A172 (cell line): ENCODE measurements at regions not wholly inside any gene's neighbourhood (a gene's known extent, or its start where the extent isn't known, plus 50 kb on each side); places are given as distances from the start of the nearest gene placed in this dataset.

Source experiments
- DNase-seq: peaks from one replicate; pipeline ENCODE4 v3.0.0-alpha.2; 2015; ENCODE audit warnings: low spot score

DNA sequence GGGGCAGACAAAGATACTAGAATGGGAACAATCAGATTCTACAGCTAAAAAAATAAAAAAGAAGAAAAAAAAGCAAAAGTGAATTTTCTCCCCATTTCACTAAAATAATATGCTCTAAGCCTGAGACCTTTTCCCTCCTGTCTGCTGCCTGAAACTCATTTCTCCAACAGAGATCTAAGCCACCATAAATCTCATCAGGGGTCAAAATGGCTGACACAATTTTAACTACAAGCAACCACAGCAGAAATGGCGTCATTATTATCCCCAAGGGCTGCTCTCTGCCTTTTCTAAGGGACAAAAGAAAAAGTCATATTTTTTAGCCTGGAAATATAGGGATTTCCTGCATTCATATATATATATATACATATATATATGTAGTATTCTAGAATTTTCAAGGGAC lies 183.7 kb upstream of the CAMK1G start:
- no peak for DNase-seq

DNA sequence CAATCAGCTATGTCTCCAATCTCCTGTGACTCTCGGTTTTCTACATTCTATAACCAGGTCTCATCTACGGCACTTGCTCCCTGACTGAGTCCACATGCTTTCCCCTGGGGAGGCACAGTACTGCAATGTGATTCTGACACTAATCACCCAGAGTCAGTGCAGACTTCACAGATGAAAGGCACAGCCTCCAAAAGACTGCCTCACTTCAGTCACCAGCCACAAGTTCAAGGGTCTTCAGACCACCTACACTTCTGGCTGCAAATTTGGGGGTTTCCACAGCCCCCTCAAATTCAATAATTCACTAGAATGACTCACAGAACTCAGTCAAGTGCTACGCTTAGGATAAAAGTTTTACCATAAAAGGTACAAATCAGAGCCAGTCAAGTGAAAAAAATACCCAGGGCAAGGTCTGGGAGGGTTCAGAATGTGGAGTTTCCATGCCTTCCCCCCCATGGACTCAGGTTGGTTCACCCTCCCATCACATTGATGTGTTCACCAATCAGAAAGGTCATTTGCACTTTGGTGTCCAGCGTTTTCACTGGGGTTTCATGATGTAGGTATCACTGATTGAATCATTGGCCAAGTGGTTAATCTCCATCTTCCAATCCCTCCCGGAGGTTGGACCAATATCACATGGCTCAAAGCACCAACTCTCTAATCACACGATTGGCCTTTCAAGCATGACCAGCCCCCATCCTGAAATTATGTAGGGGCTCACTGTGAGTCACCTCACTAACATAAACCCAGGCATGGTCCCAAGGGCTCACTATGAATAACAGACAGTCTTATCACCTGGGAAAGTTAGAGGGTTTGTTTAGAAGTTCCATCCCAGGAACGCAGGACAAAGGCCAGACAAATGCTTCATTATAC lies 182.9 kb upstream of the CAMK1G start:
- no peak for DNase-seq

DNA sequence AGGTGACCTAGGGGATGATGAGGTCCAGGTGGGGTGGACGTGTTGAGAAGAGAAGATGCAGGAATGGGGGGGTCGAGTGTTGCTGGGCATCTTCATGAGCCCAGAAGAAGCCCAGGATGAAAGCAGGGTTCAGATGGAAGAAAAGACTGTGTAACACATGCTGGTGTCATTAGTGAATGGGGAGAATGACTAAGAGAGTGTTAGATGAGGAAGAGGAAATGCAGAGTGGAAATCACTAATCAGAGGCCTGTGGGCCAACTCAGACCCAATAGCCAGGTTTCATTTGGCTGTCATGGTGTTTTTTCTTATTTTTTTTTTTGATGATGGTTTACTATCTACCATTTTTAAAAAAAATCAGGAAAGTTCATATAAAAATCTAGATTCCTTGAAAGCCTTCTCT lies 180.8 kb upstream of the CAMK1G start:
- no peak for DNase-seq

DNA sequence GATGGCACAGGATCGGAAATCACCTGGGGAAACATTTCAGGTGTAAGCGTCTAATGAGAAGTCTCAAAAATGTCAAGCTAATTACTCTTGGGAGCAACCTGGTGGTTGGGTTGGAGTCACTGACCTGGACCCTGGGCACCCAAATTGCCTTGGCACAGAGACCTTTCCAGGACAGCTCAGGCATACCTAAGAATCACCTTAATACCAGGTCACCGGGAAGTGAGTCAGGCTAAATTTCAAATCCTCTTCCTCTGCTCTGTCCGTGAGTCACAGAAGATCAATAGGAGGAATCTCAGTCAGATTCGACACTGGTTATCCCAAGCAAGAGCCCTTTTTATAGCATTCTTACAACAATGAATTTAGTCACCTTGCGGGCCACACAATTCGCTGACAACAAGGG lies 179.6 kb upstream of the CAMK1G start:
- DNase-seq, result no peak

DNA sequence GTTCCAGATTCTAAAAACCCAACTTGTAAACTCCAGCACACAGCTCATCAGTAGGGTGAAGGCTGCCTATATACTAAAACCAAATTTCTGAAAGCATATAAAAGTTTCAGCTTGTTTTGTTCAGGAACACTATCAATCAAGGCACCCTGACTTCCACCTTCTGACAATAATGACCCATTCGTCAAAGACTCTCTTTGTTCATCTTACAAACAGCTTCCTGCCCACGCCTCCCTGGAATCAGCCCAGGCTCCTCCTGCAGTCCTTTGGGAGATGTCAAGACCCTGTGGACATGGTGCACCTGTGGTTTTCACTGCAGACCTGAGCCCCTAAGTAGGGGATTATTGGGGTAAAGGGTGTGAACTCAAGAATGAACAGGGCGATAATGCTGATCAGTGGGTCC lies 178.9 kb upstream of the CAMK1G start:
- peak; percentile 75 for DNase-seq

DNA sequence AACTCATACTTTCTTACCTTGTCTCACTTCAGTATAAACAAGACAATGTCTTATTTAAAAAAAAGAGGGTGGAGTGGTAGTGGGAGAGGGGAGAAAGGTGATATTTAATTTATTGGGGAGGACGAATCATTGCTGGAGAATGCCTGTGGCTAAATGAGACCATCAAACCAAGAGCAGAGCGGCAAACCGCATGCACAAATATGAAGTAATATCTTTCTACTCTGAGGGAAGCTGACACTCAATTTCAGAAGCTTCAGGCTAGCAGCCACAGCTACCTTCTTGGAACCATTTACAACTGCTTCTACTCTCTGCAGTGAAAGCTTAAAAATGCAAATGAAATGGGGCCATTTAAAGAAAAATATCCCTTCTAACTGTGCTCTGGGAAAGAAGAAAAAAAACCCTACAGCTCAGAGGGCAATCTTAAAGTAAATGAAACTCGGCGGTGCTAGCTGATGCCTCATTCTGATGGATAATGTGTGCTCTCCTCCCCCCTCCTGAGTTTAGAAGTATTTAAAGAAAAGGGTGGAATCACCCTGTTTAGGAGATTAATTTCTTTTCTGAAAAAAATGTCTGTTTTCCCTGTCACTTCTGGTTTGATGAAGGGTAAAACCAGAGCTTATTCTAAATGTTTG lies 178.2 kb upstream of the CAMK1G start:
- DNase-seq, result peak; percentile 86

DNA sequence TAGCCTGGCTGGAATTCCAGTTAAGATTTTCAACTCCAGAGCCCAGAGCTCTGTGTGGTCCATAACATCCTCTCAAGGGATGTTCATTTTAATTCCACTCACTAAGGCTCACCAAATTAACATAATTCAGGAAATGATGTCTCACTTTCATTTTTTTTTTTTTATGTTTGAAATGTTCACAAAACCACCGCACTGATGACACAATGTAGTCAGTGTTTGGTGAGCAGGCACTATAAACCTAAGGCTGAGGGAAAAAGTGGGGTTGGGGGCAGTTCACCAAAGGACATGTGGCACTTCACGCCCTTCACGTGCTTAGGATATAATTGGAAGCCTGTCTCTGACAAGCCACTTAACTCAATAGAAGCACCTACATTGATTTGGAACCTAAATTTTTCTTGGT lies 177.3 kb upstream of the CAMK1G start:
- DNase-seq, result no peak

DNA sequence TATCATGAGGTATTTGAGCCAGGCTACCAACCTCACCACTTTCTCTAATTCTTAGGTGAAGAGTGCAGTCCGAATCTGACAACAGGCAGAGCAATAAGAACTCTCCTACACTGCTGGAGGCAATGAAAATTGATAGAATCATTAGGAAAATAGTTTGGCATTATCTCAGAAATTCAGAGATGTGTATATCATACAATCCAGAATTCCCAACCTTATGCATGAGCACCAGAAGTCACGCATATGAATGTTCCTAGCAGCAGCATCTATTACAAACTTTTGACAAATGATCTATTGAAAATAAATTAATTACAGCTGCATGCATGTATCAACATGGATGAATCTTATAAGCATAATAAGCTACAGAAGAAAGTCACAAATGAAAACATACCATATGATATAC lies 176.9 kb upstream of the CAMK1G start:
- DNase-seq, result no peak

DNA sequence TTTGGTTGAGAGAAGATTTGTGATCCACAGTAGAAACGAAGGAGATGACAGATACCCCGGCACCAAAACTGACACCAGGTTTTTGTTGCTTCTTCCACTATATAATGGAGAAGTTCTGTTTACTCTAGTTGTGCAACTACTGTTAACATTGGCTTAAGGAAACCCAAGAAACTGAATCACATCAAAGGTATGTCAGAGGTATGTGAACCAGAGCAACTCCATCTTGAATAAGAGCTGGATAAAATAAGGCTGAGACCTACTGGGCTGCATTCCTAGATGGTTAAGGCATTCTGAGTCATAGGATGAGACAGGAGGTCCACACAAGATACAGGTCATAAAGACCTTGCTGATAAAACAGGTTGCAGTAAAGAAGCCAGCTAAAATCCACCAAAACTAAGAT lies 173.7 kb upstream of the CAMK1G start:
- DNase-seq, result peak; percentile 88

DNA sequence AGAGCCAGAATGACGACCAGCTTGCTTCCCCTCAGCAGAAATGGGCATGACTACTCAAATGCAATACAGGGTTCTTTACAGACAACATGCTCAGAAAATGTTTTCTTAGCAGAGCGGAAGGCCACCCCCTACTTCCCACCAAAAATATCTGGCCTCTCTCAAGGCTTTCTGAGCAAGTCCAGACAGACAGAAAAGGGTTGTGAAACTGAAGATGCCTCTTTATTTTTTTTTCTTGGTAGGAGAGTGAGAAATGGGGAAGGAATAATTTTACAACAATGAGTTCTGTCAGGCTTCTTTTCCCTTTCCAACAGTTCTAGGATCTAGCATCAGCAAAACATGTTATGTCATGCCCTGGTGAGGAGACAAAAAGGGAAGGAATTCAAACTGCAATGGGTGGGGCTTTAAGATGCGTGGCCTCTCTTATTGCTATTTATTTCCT lies 172.0 kb upstream of the CAMK1G start:
- DNase-seq, result peak; percentile 57

DNA sequence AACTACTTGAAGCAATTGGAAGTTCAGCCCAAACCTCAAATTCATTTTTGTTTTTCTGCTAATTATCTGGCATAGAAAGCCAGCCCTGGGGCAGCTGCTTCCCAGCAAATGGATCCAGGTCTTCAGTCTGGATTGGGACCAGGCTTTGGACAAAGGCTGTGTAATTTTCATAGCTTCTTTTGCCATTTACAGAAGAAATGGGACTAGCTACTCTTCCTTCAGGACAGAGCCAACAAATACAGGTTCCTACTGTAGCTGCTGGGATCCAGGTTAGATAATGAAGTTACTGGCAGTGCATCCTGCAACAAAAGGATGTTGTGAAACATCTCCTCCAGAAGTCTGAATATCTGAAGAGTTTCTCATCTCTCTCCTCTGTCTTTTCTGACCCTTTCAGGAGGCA lies 171.5 kb upstream of the CAMK1G start:
- DNase-seq, result no peak

DNA sequence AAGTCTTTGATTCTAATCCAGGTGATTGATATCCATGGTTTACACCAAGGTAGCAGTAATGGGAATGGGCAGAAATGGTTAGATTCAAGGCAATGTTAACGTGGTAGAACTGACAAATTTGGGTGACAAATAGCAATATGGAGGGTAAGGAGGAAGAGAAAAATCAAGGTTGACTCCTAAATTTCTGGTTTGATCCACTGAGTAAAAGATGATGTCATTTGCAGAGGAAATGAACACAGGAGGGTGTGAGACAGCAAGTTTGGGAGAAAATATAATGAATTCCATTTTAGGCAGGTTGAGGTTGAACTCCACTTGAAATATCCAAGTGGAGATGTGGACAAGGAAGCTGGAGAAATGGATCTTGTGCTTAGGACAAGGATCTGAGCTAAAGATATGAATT lies 170.9 kb upstream of the CAMK1G start:
- DNase-seq, result no peak

DNA sequence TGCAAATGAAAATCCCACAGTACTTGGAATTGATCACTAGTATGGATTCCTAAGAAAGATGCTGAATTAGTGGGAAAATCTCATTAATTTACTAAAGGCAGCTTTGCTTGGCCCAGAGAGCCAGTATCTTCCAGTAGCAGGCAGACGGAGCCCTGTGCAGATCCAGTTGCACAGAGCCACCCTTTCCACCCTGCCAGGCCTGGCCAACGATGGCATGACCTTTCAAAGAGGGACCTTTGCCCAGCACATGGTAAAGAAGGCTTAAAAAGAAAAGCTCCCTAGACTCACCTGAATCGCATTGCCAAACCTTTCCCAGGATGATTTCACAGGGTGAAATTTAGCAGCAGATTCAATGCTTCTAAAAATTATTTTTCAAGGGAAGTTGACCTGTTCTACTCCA lies 170.5 kb upstream of the CAMK1G start:
- no peak for DNase-seq

DNA sequence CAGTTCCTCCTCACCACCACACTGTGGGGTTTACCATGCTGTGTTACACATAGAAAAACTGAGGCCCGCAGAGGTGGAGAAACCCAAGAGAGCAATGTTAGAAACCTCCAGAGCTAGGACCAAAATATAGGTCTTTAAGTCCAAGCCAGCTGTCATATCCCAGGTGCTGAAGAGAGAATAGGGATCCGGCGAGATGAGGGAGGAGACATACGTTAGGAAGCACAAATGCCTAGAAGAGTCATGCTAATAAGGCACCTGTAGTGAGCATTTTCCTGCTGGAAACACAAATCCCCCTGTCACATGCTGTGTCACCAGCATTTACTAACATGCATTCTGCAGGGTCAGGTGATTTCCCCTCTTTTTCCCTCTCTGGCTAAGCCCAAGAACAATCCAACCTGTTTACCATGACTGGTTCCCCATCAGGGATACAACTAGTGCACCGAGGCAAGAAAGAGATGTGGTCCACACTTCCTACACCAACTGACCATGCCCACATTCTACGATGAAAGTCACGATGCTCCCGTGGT lies 168.6 kb upstream of the CAMK1G start:
- DNase-seq, result no peak

DNA sequence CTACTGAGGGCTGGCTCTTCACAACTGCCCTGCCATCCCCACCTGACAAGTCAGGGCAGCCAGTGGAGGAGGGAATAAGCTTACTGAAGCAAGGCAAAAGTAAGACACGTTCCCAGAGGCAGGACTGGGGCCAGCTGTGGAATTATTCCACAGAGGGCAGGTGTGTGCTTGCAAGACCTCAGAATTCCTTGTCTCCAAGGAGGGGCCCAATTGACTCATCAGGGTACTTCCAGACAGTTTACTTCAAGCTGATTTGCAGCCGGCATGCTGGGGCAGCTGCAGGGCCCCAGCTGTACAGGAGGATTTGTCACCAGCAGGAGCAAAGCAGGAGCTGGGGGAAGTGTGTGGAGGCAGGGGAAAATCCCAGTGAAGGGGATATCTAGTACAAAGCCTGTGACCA lies 167.5 kb upstream of the CAMK1G start:
- DNase-seq, result peak; percentile 93

DNA sequence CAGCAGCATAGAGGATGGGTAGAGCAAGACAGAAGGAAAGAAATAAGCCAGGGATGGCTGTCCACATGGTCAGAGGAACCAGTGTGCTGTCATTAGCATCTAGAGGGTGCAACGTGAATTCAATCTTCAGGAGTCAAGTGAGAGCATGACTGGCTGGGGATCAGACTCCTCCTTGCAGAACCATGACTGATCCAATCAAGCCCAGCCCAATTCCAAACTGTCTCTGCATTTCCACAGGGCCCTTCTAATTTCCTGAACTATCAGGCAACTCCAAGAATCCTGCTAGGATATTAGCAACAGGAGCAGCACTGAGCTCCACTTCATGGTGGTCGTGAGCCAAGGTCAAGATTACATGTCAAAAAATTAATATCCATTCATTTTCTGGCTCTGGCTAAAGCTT lies 166.8 kb upstream of the CAMK1G start:
- DNase-seq, result no peak

DNA sequence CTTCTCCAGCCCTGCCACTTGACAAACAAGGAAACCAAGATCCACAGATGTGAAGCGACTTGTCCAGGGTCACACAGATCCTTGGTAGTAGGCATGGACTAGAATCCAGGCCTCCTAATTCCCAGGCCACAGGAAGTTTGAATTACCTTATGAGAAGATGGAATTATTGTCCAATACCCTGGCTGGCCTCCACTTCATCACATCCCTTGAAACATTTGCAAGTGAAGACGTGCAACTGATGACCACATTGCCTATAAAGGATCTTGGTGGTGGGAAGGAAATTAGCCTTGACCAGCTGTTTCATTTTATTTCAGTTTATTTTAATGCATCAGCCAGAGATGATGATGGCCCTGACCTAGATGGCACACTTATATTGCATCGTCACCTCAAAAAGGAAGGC lies 165.8 kb upstream of the CAMK1G start:
- no peak for DNase-seq

DNA sequence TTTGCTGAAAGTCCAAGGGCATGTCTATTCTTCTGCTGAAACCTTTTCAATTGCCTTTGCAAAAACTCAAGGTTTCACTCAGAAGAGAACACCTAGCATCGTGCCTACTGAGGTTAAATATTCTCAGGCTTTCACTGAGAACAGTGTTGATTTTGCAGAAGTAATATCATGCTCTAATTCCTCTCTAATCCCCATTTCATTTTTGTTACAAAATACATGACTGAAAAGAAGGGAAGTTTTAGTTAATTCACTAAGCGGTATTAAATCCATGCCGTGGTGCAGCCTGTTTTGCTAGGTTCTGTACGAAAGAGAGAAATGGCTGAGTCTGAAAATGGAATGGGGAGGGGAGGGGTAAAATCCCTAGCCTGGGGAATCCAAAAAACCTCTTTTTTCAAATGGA lies 163.2 kb upstream of the CAMK1G start:
- DNase-seq, result no peak

DNA sequence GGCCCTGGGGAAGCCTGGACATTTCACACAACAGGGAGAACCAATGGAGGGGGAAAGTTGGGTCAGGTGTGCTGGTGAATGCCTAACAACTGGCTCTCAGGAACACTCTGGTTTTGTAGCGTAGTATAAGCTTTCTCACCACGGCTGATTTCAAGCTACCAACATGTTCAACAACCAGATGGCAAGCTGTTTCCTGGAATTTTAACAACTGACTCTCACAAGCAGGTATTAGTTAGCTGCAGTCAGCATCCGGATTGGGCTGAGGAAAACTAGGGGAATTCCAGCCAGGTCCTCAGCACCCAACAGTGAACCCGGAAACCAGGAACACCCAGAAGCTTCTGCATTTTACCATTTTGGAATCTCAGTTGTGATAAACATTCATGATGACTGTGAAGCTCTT lies 162.3 kb upstream of the CAMK1G start:
- peak; percentile 87 for DNase-seq

DNA sequence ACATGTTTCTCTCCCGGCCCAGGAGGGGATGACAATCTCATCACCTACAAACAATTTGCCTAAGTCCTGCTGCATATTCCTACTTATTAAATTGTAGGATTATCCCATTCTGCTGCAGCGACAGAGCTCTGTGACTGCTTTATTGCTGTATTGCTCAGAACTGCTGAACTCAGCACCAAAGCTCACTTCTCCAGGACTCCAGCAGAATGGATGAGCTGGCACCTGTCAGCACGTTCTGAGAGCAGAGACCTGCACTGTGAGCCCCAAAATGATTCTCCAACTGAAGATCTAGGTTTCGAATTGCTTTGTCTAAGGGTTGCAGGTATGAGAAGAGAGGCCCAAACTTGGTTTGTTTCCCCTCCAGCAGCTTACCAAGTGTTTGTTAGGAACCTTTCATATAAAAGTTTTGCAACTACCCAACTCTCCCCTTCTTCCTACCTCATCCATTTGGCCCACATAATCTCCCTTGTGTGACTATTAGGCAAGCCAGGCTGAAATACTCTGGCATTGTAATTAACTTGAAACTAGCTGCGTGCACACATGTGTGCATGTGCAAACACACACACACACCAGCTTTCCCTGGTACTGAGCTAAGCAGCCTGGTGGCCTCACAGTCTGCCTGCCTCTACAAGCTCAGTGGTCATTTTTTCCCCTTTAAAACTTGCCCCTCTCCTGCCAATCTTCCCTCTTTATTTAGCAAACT lies 161.4 kb upstream of the CAMK1G start:
- DNase-seq, result no peak

DNA sequence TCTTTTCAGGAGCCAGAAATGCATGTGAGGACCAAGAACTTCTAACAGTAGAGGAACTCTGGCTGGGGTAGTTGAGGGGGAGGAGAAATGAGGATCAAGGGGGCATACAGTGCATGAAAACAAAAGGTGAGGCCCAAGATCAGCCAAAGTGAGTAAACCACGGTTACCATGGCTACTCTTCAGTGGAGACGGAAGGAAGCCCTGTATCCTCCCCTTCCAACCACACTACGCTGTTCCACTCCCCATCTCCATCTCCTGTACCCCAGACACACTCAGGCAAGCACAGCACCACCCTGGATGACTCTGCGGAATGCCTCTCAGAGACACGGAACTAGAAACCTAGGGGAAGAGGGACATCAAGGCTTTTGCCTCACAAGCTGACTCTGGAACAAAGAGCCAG lies 157.6 kb upstream of the CAMK1G start:
- no peak for DNase-seq

DNA sequence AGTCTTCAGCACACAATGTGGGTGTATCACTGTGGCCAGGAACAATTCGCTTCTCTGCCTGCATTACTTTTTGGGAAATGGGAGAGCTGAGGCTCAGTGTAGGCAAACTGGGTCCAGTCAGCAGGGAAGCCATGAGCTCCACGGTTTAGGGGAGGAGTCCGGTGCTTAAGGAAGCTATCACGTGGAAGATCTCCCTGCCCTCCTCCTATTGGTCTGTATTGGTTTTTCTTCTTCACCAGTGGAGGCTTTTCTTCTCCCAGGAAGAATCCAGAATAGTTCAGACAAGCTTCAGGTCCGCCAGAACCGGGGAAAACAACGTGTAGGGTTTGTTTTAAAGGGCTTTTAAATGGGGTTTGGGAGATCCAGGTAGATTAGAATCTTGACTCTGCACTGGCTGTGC lies 156.2 kb upstream of the CAMK1G start:
- DNase-seq, result no peak

DNA sequence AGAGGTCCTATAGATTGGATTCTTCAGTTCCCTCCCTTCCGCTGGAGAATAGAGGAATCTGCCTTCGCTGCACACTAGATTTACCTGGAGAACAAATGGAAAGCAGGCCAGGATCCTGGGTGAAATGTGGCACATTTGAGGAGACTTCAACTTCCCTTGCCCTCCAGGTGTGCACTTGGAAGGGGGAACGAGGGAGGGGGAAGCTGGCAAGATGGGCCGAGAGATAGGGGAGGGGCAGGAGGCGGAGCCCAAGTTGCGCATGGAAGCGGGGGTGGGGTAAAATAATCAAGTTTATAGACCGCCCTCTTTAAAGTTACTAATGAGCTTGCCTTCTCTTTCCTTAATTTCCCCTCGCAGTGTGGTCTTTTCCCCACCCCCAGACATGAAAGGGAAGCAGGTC lies 155.7 kb upstream of the CAMK1G start:
- no peak for DNase-seq
